ENCODE measurements at regions not wholly inside any gene's neighbourhood (a gene's known extent, or its start where the extent isn't known, plus 50 kb on each side); places are given as distances from the start of the nearest gene placed in this dataset.

GRCh38 chr15:36284911-36285310, 294.5 kb upstream of the CDIN1 start:
- no peak for TF ChIP-seq POLR2AphosphoS5 (IDR thresholded peaks at IDR 0.05; ENCODE audit: low read depth, low read length)
- no peak for TF ChIP-seq REST (IDR thresholded peaks at IDR 0.05; ENCODE audit: insufficient read depth in 1 of 2, low read depth in 2 of 2, low read length in 2 of 2)
- TF ChIP-seq TAF1 (IDR thresholded peaks at IDR 0.05; ENCODE audit: borderline replicate concordance, insufficient read depth, low read length) = no peak
